ENCODE measurements at regions not wholly inside any gene's neighbourhood (a gene's known extent, or its start where the extent isn't known, plus 50 kb on each side); places are given as distances from the start of the nearest gene placed in this dataset.

DNA sequence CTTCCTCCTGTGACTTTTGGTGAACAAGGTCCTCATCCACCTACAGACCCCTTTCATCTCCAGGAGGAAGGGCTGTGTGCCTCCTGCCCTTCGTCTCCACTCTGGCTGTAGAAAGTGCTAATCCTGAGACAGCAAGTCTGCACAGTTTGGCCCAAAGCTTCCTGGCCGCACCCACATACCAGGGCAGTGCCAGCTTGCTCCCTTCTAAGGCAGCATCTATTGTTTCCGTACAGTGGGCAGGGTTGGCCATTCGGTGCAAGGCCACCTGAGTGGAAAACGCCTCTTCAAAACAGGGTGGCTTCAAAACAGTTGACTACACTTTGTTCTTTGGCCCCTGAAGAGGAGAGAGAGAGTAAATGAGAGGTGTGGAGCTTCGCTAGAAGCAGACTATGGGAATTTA, 134.1 kb upstream of the KLF14 start:
- no peak for DNase-seq (ENCODE audit: low spot score)
- POLR2A ChIA-PET (ENCODE audit: low non-redundant PET) = interaction anchor here (0.6 kb wide), 1 partner anchor 17 kb away, joined by 4 read pairs; no protein-coding TSS in a partner anchor
- H3K4me1 ChIP-seq (ENCODE audit: insufficient read depth, low read length, poor library complexity, severe bottlenecking) = no peaks in the 10 kb centered on the region
- no peaks in the 10 kb centered on the region for H3K9me3 ChIP-seq (ENCODE audit: low read depth, low read length, poor library complexity, severe bottlenecking)
- no peak overlapping the region for H3K27ac ChIP-seq (ENCODE audit: low read depth, low read length, poor library complexity, severe bottlenecking)
- H3K27me3 ChIP-seq (replicated peaks; ENCODE audit: insufficient read depth, low read depth, low read length, poor library complexity) = no peaks in the 10 kb centered on the region
- CTCF ChIA-PET = no interaction called here
- intact Hi-C loops (cut with micrococcal nuclease; ENCODE audit: unreplicated experiment) = no loop called here
- TF ChIP-seq, protein P1, sequence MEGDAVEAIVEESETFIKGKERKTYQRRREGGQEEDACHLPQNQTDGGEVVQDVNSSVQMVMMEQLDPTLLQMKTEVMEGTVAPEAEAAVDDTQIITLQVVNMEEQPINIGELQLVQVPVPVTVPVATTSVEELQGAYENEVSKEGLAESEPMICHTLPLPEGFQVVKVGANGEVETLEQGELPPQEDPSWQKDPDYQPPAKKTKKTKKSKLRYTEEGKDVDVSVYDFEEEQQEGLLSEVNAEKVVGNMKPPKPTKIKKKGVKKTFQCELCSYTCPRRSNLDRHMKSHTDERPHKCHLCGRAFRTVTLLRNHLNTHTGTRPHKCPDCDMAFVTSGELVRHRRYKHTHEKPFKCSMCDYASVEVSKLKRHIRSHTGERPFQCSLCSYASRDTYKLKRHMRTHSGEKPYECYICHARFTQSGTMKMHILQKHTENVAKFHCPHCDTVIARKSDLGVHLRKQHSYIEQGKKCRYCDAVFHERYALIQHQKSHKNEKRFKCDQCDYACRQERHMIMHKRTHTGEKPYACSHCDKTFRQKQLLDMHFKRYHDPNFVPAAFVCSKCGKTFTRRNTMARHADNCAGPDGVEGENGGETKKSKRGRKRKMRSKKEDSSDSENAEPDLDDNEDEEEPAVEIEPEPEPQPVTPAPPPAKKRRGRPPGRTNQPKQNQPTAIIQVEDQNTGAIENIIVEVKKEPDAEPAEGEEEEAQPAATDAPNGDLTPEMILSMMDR (conservative IDR thresholded peaks at IDR 0.05; ENCODE audit: low read depth, low read length) = no peak
- no peak for TF ChIP-seq EZH2 (IDR thresholded peaks at IDR 0.05; ENCODE audit: borderline replicate concordance, low read depth, low read length, poor library complexity, severe bottlenecking)
- H3K4me3 ChIP-seq (ENCODE audit: low read depth, low read length, poor library complexity, severe bottlenecking) = no peak overlapping the region
- BruUV-seq (replicated peaks) = no TSS peak
- H3K36me3 ChIP-seq (ENCODE audit: insufficient read depth, low read length, poor library complexity, severe bottlenecking) = peaks cover 83% of the 10 kb centered on the region

DNA sequence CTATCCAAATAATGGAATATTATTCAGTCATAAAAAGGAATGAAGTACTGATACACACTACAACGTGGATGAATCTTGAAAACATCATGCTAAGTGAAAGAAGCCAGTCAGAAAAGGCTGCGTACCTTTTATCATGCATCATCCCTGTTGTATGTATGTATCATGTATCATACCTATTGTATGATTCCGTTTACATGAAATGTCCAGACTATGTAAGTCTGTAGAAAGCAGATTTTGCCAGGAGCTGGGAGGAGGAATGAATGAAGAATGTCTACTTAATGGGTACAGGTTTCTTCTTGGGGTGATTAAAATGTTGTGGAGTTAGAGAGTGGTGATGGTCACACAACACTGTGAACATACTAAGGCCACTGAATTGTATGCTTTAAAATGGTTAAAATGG, 135.9 kb upstream of the KLF14 start:
- BruUV-seq (replicated peaks) = no TSS peak
- TF ChIP-seq, protein P1 (conservative IDR thresholded peaks at IDR 0.05; ENCODE audit: low read depth, low read length) = no peak
- TF ChIP-seq EZH2 (IDR thresholded peaks at IDR 0.05; ENCODE audit: borderline replicate concordance, low read depth, low read length, poor library complexity, severe bottlenecking) = no peak
- DNase-seq (ENCODE audit: low spot score) = no peak
- Histone ChIP-seq H3K36me3 (ENCODE audit: insufficient read depth, low read length, poor library complexity, severe bottlenecking) (peaks cover 80% of the 10 kb centered on the region), H3K9me3 (ENCODE audit: low read depth, low read length, poor library complexity, severe bottlenecking) (no peaks in the 10 kb centered on the region), H3K27ac (ENCODE audit: low read depth, low read length, poor library complexity, severe bottlenecking) (no peak overlapping the region), H3K4me3 (ENCODE audit: low read depth, low read length, poor library complexity, severe bottlenecking) (no peak overlapping the region), H3K27me3 (replicated peaks; ENCODE audit: insufficient read depth, low read depth, low read length, poor library complexity) (no peaks in the 10 kb centered on the region), H3K4me1 (ENCODE audit: insufficient read depth, low read length, poor library complexity, severe bottlenecking) (peaks cover 6% of the 10 kb centered on the region)
- ChIA-PET CTCF (no interaction called here), POLR2A (ENCODE audit: low non-redundant PET) (no interaction called here)
- intact Hi-C loops (cut with micrococcal nuclease; ENCODE audit: unreplicated experiment) = no loop called here

DNA sequence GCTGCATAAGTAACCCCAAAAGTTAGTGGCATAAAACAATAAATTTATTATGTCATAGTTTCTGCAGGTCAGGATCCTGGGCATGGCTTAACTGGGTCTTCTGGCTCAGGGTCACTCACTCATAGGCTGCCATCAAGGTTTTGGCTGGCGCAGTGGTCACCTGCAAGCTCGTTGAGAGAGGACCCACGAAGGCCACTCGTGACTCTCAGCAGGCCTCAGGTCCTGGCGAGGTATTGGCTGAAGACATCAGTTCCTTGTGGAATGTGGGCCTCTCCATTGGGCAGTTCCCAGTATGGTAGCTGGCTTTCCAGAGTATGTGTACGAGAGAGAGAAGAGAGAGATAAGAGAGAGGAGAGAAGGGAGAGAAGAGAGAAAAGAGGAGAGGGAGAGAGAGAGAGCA, 138.3 kb upstream of the KLF14 start:
- H3K27ac ChIP-seq (ENCODE audit: low read depth, low read length, poor library complexity, severe bottlenecking) = peak overlapping the region; percentile 14
- no peaks in the 10 kb centered on the region for H3K9me3 ChIP-seq (ENCODE audit: low read depth, low read length, poor library complexity, severe bottlenecking)
- ChIA-PET CTCF (no interaction called here), POLR2A (ENCODE audit: low non-redundant PET) (no interaction called here)
- H3K36me3 ChIP-seq (ENCODE audit: insufficient read depth, low read length, poor library complexity, severe bottlenecking) = peaks cover 78% of the 10 kb centered on the region
- TF ChIP-seq, protein P1 (conservative IDR thresholded peaks at IDR 0.05; ENCODE audit: low read depth, low read length) = no peak
- no peak for TF ChIP-seq EZH2 (IDR thresholded peaks at IDR 0.05; ENCODE audit: borderline replicate concordance, low read depth, low read length, poor library complexity, severe bottlenecking)
- H3K4me1 ChIP-seq (ENCODE audit: insufficient read depth, low read length, poor library complexity, severe bottlenecking) = peaks cover 28% of the 10 kb centered on the region
- BruUV-seq (replicated peaks) = no TSS peak
- DNase-seq (ENCODE audit: low spot score) = no peak
- intact Hi-C loops (cut with micrococcal nuclease; ENCODE audit: unreplicated experiment) = no loop called here
- H3K27me3 ChIP-seq (replicated peaks; ENCODE audit: insufficient read depth, low read depth, low read length, poor library complexity) = no peaks in the 10 kb centered on the region
- H3K4me3 ChIP-seq (ENCODE audit: low read depth, low read length, poor library complexity, severe bottlenecking) = no peak overlapping the region

Measured in A673 (cell line).